Hippocampal formation (tissue), 2 donors: ENCODE measurements at regions not wholly inside any gene's neighbourhood (a gene's known extent, or its start where the extent isn't known, plus 50 kb on each side); places are given as distances from the start of the nearest gene placed in this dataset.
"Not testable (repeated sequence)": the region's sequence is repeated elsewhere in the genome, so short reads cannot be mapped to it uniquely, and the experiment has no call there.

Experiments used
- DNase-seq, 2 donors: peaks; one replicate each; lab custom pipeline; 2025; lab: John Stamatoyannopoulos, UW

DNA sequence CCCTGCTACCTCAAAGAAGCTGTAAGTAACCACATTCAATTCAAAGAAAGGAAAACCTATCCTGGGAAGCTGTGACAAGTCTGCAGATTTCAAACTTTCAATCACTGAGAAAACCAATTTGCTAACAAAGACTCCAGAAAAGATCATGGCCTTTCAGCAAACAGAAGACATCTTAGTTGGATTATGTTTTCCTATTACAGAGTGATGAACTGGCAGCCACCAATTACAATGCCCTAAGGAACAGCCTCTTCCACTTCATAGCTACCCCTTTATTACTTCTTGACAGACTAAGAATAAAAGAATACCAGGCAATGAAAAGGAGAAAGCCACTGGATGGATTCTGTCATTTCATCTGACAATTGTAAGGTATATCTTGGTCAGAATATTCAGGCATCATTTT, 128.2 kb upstream of the RASEF start:
- no peak for DNase-seq

DNA sequence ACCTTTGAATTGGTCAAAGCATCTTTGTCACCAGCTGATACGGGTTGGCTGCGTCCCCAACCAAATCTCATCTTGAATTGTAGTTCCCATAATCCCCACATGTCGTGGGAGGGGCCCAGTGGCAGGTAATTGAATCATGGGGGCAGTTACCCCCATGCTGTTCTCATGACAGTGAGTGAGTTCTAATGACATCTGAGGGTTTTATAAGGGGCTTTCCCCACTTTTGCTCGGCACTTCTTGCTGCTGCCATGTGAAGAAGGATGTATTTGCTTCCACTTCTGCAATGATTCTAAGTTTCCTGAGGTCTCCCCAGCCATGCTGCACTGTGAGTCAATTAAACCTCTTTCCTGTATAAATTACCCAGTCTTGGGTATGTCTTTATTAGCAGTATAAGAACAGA, 126.1 kb upstream of the RASEF start:
- not testable (repeated sequence) for DNase-seq

- DNase-seq = no peak
Measured at GRCh38 chr9:83188277-83188676, 125.3 kb upstream of the RASEF start.

- no peak for DNase-seq
Measured at GRCh38 chr9:83186155-83186737, 123.3 kb upstream of the RASEF start.

- no peak for DNase-seq
Measured at GRCh38 chr9:83185488-83186154, 122.7 kb upstream of the RASEF start.

- no peak for DNase-seq
Measured at GRCh38 chr9:83183621-83184020, 120.7 kb upstream of the RASEF start.

DNA sequence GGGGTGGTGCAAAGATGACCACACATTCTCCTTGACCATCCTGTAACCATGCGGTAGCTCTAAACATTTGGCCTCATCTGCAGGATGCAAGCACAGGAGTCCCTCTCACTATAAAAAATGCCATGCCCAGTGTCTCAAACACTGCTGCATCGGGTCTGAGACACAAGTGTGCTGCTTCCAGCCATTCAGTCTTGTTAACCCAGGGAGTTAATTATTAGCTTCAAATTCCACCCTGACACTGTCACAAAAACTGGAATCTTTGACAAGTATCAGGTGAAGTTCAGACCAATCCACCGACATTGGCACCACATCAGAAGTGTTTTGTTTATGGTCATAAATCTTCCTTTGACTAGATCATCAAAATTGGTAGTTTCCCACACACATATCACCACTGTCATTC, 119.1 kb upstream of the RASEF start:
- no peak for DNase-seq

DNA sequence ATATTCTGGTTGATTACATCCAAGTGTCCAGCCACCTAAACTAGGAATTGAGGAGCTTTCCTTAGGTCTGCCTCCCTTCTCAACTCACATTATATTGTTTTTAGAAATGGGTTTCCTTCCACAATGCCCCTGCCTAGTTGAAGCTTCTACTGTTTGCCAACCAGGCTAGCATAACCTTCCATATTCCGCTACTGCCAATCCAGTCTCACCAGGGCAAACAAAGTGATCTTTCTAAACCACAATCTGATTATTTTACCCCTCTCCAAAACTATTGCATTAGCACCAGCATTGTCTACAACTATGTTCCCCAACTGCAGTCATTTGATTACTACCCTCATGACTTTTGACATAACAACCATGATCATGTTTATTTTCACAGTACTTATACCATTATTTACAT, 115.8 kb upstream of the RASEF start:
- no peak for DNase-seq

DNA sequence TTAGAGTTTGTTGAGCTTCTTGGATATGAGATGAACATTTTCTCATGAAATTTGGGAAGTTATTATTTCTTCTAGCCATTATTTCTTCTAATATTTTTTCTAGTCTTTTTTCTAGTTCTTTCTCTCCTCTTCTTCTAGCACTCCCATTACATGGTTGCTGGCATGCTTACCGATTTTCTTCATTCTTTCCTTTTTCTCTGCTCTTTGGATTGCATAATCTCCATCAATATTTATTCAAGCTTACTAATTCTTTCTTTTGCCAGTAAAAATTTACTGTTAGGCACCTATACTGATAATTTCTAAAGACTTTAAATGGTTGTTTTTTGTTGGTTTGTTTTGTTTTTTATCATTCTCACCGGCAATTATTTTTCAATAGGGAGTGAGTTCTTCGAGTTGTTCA, 114.8 kb upstream of the RASEF start:
- DNase-seq = no peak

DNA sequence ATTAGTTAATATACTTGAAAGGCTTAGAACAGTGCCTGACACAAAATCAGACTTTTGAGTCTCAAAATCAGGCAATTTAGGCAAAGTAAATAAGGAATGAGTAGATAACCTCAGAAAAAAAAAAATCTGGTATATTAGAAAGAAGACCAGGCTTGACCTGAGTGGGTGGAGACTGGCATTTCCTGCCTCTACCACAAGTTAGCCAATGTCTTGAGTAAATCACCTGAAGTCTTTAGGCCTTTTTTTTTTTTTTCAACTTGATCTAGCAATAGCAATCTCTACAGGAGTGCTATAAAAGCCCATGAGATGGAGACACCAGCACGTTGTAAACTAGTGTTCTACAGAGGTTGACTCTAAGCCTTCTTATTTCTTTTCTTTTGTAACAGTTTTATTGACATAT, 104.2 kb upstream of the RASEF start:
- DNase-seq = no peak

DNA sequence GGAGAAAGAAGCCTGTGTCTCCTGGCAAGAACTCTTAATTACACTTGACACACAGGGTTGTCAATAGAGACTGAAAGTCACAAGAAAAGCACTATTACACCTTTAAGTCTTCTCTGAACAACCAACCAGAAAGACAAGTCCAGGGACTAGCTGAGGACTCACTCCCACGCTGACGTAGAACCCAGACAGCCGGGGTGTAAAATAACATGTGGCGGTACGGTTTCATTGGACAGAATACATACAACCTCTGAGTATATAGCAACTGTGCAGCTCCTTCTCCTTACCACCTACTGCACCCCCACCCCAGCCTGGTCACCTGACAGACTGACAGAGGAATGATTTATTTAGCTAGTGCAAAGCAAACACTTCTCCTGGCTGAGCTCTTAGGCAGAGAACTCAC, 103.4 kb upstream of the RASEF start:
- DNase-seq = no peak

GRCh38 chr9:83155733-83156132, 92.8 kb upstream of the RASEF start:
- DNase-seq = no peak

GRCh38 chr9:83154821-83155220, 91.9 kb upstream of the RASEF start:
- no peak for DNase-seq

GRCh38 chr9:83154087-83154736, 91.3 kb upstream of the RASEF start:
- no peak for DNase-seq

GRCh38 chr9:83153030-83153429, 90.1 kb upstream of the RASEF start:
- no peak for DNase-seq

GRCh38 chr9:83151627-83152137, 88.7 kb upstream of the RASEF start:
- DNase-seq = no peak

DNA sequence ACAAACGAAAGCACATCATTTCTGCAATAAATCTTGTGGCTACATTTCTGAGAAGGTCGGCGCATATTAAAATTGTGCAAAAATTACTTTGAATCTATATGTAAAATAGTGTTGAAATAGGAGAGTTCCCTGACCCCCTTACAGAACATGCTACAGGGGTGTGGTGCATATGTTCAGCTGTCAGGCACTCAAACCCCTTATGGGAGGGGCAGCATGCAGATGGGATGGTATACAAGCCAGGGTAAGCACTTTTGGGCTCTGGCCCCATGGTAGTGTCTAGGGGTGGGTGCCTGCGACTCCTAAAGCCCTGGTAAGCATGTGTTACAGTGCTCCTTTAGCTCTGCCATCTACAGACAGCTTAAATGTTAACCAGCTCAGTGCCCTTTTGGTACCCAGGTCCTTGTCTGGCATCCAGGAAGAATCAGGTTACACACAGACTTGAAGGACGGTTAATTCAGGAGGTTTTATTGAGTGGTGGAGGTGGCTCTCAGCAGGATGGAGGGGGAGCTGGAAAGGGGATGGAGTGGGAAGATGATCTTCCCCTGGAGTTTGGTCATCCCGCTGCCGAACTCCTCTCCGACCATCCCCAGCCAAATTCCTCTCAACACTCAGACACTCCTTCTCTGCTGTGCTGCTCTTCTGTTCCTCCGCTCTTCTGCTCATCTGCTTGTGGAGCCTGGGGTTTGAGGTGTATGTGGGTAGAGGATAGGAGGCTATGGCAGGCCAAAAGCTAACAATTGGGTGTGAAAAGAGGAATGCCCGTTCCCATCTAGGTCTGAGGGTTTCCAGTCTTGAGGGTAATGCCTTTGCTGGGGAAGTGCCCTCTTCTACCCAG, 84.6 kb upstream of the RASEF start:
- no peak for DNase-seq

- DNase-seq = no peak
Measured at GRCh38 chr9:83146325-83146724, 83.4 kb upstream of the RASEF start.

- peak in 1 of 2 donors; percentile 44 for DNase-seq
Measured at GRCh38 chr9:83144492-83144891, 81.5 kb upstream of the RASEF start.

DNA sequence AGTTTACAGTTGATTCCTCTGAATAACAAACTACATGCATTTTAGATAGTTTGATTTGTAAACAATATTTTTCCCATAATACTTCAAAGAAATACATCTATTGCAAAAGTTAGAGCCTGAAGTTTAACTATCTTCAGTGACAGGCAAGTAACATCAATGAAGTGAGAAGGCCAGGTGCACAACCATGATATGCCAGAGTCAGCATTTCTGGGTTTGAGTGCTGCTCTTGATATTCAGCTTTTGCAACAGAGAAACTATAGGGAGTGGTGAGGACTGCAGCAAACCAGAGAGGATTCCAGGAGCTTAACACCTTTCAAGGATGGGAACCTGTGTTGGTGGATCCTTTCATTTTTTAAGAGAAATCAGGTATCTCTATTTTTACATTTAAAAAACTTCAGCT, 79.4 kb upstream of the RASEF start:
- no peak for DNase-seq

DNA sequence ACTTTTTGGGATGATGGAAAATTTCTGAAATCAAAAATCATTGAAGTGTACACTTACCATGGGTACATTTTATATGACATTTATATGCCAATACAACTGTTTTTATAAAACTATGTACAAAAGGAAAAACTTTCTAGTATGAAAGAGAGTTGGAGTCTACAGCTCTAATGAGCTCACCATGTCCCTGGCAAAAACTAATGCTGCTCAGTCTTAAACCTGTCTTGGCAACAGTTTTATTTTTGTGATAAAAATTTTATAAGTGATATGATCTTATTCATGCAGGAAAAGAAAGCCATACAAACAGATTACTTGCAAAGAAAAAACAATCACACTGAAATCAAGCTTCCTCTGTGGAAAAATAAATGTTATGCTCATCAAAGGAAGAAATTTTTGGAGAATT, 78.9 kb upstream of the RASEF start:
- no peak for DNase-seq

GRCh38 chr9:83140061-83140460, 77.1 kb upstream of the RASEF start:
- no peak for DNase-seq
